GM20000 (cell line): ENCODE measurements at regions not wholly inside any gene's neighbourhood (a gene's known extent, or its start where the extent isn't known, plus 50 kb on each side); places are given as distances from the start of the nearest gene placed in this dataset.

Experiments used
- DNase-seq: peaks from one replicate; pipeline ENCODE4 v3.0.0; 2012; ENCODE audit warnings: low spot score
- TF ChIP-seq, protein P1 (sequence below): IDR thresholded peaks from 2 replicates; pipeline ENCODE4 v1.5.1; 2012; ENCODE audit warnings: mild to moderate bottlenecking, control low read depth; ENCODE audit errors: extremely low read depth, missing control alignments

- TF ChIP-seq, protein P1, sequence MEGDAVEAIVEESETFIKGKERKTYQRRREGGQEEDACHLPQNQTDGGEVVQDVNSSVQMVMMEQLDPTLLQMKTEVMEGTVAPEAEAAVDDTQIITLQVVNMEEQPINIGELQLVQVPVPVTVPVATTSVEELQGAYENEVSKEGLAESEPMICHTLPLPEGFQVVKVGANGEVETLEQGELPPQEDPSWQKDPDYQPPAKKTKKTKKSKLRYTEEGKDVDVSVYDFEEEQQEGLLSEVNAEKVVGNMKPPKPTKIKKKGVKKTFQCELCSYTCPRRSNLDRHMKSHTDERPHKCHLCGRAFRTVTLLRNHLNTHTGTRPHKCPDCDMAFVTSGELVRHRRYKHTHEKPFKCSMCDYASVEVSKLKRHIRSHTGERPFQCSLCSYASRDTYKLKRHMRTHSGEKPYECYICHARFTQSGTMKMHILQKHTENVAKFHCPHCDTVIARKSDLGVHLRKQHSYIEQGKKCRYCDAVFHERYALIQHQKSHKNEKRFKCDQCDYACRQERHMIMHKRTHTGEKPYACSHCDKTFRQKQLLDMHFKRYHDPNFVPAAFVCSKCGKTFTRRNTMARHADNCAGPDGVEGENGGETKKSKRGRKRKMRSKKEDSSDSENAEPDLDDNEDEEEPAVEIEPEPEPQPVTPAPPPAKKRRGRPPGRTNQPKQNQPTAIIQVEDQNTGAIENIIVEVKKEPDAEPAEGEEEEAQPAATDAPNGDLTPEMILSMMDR: no peak
These were observed 64.7 kb upstream of the GLI2 start for GRCh38 chr2:120670771-120671480.

GRCh38 chr2:120672526-120673204 lies 63.0 kb upstream of the GLI2 start:
- no peak for DNase-seq
- TF ChIP-seq, protein P1: no peak

More at GRCh38 chr2:120670771-120671480, 64.7 kb upstream of the GLI2 start:
- no peak for DNase-seq

DNA sequence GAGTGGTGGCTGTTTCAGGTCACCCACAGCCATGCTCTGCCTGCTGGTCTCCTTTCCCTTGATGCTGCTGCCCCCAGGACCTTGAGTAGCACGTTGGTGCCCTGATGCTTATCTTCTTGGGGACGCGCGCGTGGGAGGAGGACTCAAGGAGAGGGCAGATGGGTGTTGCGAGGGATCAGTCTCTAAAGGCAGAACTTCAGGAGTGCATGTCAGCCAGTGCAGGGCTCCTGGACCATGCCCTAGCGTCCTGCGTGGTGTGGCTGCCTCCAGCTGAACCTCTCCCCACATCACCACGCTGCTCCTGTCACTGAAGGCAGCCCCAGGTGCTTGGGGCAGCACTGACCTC lies 62.5 kb upstream of the GLI2 start:
- TF ChIP-seq, protein P1: no peak
- no peak for DNase-seq

DNA sequence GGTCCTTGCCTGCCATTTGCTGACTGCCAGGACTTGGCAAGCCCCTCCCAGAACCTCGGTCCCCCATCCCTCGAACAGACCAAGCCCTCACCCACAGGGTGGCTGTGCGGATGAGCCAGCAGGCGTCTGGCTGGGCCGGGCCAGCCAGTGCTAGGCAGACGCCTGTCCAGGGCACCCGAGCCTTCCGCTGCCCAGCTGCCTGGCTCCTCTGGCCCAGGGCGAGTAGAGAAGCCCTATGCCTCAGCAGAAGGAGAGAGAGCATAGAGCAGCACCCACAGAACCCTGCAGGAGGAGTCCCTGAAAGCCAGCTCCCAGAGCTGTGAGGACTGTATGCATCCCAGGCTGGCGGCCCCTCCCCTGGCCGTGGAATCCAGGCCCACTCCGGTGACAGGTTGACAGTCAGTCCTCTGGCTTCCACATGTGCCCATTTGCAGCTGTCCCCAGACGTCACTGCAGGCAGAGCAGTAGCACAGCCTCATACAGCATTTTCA lies 62.1 kb upstream of the GLI2 start:
- TF ChIP-seq, protein P1: no peak
- no peak for DNase-seq

- DNase-seq: no peak
- TF ChIP-seq, protein P1: no peak
These were observed 61.2 kb upstream of the GLI2 start for GRCh38 chr2:120674246-120675170.

GRCh38 chr2:120675460-120676130 lies 60.1 kb upstream of the GLI2 start:
- DNase-seq: peak; percentile 76
- TF ChIP-seq, protein P1: peak; percentile 38
